ENCODE measurements at regions not wholly inside any gene's neighbourhood (a gene's known extent, or its start where the extent isn't known, plus 50 kb on each side); places are given as distances from the start of the nearest gene placed in this dataset.

- ChIA-PET POLR2A (interaction anchor here (0.6 kb wide), 1 partner anchor 105 kb away, joined by 3 read pairs; no protein-coding TSS in a partner anchor), CTCF (no interaction called here)
- DNase-seq (ENCODE audit: extremely low spot score), result no peak
- no peak for TF ChIP-seq NFRKB (IDR thresholded peaks at IDR 0.05)
These were observed 234.1 kb downstream of the GLI2 start for GRCh38 chr2:120969613-120970355.

GRCh38 chr2:120971866-120972265 lies 236.2 kb downstream of the GLI2 start:
- POLR2A ChIA-PET, result no interaction called here
- TF ChIP-seq NFRKB (IDR thresholded peaks at IDR 0.05) (no peak), TARDBP (IDR thresholded peaks at IDR 0.05) (no peak), FOXA1 (IDR thresholded peaks at IDR 0.05) (no peak), SP1 (IDR thresholded peaks at IDR 0.05) (no peak), HDGF (IDR thresholded peaks at IDR 0.05; ENCODE audit: borderline replicate concordance) (no peak)
- DNase-seq (ENCODE audit: extremely low spot score), result no peak
- CTCF ChIA-PET, result no interaction called here

GRCh38 chr2:120972286-120972685 lies 236.6 kb downstream of the GLI2 start:
- POLR2A ChIA-PET, result no interaction called here
- CTCF ChIA-PET, result no interaction called here
- DNase-seq (ENCODE audit: extremely low spot score), result no peak
- TF ChIP-seq SUZ12 (IDR thresholded peaks at IDR 0.05), result no peak
- TF ChIP-seq LEF1 (IDR thresholded peaks at IDR 0.05; ENCODE audit: borderline replicate concordance), result no peak
- TF ChIP-seq FOXK2 (IDR thresholded peaks at IDR 0.05), result no peak
- no peak for TF ChIP-seq HDGF (IDR thresholded peaks at IDR 0.05; ENCODE audit: borderline replicate concordance)
- no peak for TF ChIP-seq PKNOX1 (IDR thresholded peaks at IDR 0.05)
- TF ChIP-seq ELF4 (IDR thresholded peaks at IDR 0.05), result no peak
- no peak for TF ChIP-seq FOXM1 (IDR thresholded peaks at IDR 0.05; ENCODE audit: borderline replicate concordance)
- no peak for TF ChIP-seq FOXA1 (IDR thresholded peaks at IDR 0.05)
- no peak for TF ChIP-seq BHLHE40 (IDR thresholded peaks at IDR 0.05; ENCODE audit: borderline replicate concordance)
- TF ChIP-seq ZNF384 (IDR thresholded peaks at IDR 0.05), result no peak
- no peak for TF ChIP-seq NFRKB (IDR thresholded peaks at IDR 0.05)
- TF ChIP-seq L3MBTL2 (conservative IDR thresholded peaks at IDR 0.05), result no peak
- no peak for TF ChIP-seq CTBP1 (IDR thresholded peaks at IDR 0.05; ENCODE audit: borderline replicate concordance)
- TF ChIP-seq TARDBP (IDR thresholded peaks at IDR 0.05), result no peak
- no peak for TF ChIP-seq SP1 (IDR thresholded peaks at IDR 0.05)
- no peak for TF ChIP-seq ARNT (IDR thresholded peaks at IDR 0.05)

- ChIA-PET POLR2A (no interaction called here), CTCF (no interaction called here)
- TF ChIP-seq LEF1 (IDR thresholded peaks at IDR 0.05; ENCODE audit: borderline replicate concordance) (no peak), SUZ12 (IDR thresholded peaks at IDR 0.05) (no peak), ELF4 (IDR thresholded peaks at IDR 0.05) (no peak), HDGF (IDR thresholded peaks at IDR 0.05; ENCODE audit: borderline replicate concordance) (no peak), PKNOX1 (IDR thresholded peaks at IDR 0.05) (no peak), FOXM1 (IDR thresholded peaks at IDR 0.05; ENCODE audit: borderline replicate concordance) (no peak), SP1 (IDR thresholded peaks at IDR 0.05) (no peak), ARNT (IDR thresholded peaks at IDR 0.05) (no peak), FOXK2 (IDR thresholded peaks at IDR 0.05) (no peak), ZNF384 (IDR thresholded peaks at IDR 0.05) (no peak), L3MBTL2 (conservative IDR thresholded peaks at IDR 0.05) (no peak)
- no peak for DNase-seq (ENCODE audit: extremely low spot score)
These were observed 237.5 kb downstream of the GLI2 start for GRCh38 chr2:120973196-120973595.

GRCh38 chr2:120974950-120975349 lies 239.3 kb downstream of the GLI2 start:
- no peak for DNase-seq (ENCODE audit: extremely low spot score)
- TF ChIP-seq FOXA1 (IDR thresholded peaks at IDR 0.05) (no peak), TARDBP (IDR thresholded peaks at IDR 0.05) (no peak), ZNF384 (IDR thresholded peaks at IDR 0.05) (no peak), NFRKB (IDR thresholded peaks at IDR 0.05) (no peak), CTBP1 (IDR thresholded peaks at IDR 0.05; ENCODE audit: borderline replicate concordance) (no peak), FOXM1 (IDR thresholded peaks at IDR 0.05; ENCODE audit: borderline replicate concordance) (no peak)
- CTCF ChIA-PET, result no interaction called here
- POLR2A ChIA-PET, result interaction anchor here (0.6 kb wide), 1 partner anchor 9 kb away, joined by 3 read pairs; no protein-coding TSS in a partner anchor

GRCh38 chr2:120976501-120977307 lies 241.0 kb downstream of the GLI2 start:
- TF ChIP-seq ZNF384 (IDR thresholded peaks at IDR 0.05) (no peak), FOXA1 (IDR thresholded peaks at IDR 0.05) (no peak), FOXK2 (IDR thresholded peaks at IDR 0.05) (no peak), CTBP1 (IDR thresholded peaks at IDR 0.05; ENCODE audit: borderline replicate concordance) (no peak), SP1 (IDR thresholded peaks at IDR 0.05) (no peak), ELF4 (IDR thresholded peaks at IDR 0.05) (no peak), PKNOX1 (IDR thresholded peaks at IDR 0.05) (no peak), BHLHE40 (IDR thresholded peaks at IDR 0.05; ENCODE audit: borderline replicate concordance) (no peak), NFRKB (IDR thresholded peaks at IDR 0.05) (no peak), LEF1 (IDR thresholded peaks at IDR 0.05; ENCODE audit: borderline replicate concordance) (no peak), HDGF (IDR thresholded peaks at IDR 0.05; ENCODE audit: borderline replicate concordance) (no peak), SUZ12 (IDR thresholded peaks at IDR 0.05) (no peak)
- CTCF ChIA-PET, result no interaction called here
- DNase-seq (ENCODE audit: extremely low spot score), result no peak
- POLR2A ChIA-PET, result no interaction called here
